NCI-H1694 (cell line): ENCODE measurements at regions not wholly inside any gene's neighbourhood (a gene's known extent, or its start where the extent isn't known, plus 50 kb on each side); places are given as distances from the start of the nearest gene placed in this dataset.
"Not testable (repeated sequence)": the region's sequence is repeated elsewhere in the genome, so short reads cannot be mapped to it uniquely, and the experiment has no call there.

Experiments
- DNase-seq: peaks from one replicate; lab custom pipeline; 2025; lab: John Stamatoyannopoulos, UW

DNA sequence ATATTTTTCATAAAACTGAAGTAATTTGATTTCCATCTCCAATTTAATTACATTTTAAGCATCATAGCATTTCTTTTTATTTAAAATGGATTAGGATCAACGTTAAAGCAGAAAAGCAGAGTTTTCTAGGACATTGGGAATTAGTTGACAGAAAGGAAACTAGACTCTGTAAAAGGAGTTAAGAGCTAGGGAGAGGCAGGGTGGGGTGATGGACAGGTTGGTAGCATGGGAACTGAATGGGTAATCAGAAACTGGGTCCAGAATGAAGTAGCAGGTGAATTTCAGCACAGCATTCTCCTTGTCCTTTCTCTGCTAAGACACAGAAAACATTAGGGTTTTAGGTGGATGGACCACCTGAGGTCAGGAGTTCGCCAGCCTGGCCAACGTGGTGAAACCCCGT lies 97.6 kb downstream of the ANAPC4 start:
- no peak for DNase-seq

DNA sequence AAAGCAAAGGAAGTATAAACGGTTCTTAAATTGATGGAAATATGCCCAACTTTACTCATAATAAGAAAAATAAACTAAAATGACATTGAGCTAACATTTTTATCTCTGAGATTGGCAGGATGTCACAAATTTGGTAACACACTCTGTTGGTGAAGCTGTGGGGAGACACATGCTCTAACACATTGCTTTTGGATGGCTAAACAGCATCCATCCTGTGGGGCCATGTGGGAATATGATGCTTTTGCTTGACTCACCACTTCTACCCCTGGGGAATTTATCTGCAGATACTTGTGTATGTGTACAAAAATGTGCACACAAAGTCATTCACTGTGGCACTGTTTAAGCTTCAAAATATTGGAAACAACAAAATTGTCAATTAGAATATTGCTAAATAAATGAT lies 100.2 kb downstream of the ANAPC4 start:
- no peak for DNase-seq

GRCh38 chr4:25481648-25482047 lies 104.6 kb downstream of the ANAPC4 start:
- no peak for DNase-seq

GRCh38 chr4:25484243-25484721 lies 107.2 kb downstream of the ANAPC4 start:
- no peak for DNase-seq

DNA sequence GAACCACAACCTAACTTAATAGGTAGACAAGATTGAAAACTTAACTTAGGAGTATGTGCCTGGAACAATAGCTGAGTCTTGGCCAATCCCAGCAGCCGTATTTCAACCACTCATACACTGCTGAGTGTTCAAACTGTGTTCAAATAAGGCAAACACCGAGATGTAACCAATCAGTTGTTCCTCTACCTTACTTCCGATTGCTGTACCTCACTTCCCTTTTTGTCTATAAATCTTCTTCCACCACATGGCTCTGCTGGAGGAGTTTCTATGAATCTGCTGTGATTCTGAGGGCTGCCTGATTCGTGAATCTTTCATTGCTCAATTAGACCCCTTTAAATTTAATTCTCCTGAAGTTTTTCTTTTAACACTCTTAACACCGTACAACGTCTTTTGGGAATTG lies 108.0 kb downstream of the ANAPC4 start:
- DNase-seq = no peak

DNA sequence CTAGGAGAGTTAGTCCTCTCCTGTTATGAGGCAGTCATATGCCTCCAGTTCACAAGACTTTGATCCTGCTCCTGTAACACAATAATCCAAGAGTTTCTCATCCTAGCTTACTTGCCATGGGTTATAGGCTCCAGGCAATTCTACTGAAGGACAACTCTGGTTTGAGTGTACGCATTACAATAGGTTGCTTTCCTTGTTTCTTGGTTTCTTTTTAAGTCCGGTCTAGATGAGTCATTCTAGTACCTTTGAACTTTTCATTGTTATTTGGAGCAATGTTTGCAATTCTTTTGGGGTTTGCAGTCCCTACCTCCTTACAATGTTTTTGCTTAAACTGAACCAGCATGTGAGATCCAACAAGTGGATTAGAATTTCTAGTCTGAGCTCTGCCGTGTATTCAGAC lies 109.1 kb downstream of the ANAPC4 start:
- no peak for DNase-seq

- no peak for DNase-seq
Observed at GRCh38 chr4:25487155-25487554, 110.1 kb downstream of the ANAPC4 start.

DNA sequence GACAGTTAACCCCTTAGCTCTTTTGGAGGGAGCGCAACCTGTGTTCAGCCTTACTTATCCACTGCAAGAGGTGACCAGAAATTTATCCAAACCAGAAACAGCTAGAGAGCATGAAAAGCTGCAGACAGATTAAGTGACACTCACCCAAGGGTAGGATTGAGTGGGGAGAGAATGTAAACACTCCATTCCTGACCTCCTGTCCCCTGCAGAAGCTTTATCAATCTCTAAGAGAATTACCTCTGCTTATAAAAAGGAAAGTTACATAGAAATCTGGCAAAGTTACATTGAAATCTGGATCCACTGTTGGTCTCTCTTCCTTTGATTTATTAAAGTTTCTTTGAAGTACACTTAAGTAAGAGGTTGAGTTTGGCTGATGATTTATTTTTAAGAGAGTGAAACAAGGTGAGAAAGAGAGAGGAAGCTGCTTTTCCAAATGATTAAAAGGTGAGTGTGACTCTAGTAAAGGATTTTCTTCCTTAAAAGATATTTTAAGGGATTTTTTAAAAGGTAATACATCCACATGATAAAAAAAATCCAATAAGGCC lies 112.3 kb downstream of the ANAPC4 start:
- DNase-seq = no peak

DNA sequence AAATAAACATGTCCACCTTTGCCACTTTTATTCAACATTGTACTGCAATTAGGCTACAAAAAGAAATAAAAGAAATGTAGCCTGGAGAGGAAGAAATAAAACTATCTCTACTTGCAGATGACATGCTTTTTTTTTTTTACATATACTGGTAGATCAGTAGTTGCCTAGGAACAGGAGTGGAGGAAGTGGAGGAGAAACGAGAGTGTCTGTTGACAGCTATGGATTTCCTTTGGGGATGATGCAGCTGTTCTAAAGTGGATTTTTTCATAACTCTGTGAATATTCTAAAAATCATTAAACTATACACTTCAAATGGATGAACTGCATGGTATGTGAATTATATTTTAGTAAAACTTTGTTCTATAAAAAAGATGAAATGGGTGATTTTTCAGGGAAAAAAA lies 116.4 kb downstream of the ANAPC4 start:
- DNase-seq = no peak

DNA sequence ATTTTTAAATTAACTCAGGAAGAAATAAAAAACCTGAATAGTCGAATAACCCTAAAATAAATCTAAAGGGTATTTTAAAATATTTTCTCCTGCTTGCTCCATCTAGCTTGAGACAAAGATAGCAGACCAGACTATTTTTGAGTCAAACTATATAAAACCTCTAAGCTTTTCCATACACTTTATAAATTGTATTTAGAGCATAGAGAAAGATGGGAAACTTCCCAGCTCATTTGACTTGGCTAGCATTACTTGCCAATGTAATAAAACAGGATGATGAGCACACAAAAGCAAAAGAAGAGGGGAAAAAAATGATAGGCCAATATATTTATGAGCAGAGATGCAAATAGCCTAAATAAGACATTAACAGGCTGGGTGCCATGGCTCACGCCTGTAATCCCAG lies 117.1 kb downstream of the ANAPC4 start:
- DNase-seq = no peak

DNA sequence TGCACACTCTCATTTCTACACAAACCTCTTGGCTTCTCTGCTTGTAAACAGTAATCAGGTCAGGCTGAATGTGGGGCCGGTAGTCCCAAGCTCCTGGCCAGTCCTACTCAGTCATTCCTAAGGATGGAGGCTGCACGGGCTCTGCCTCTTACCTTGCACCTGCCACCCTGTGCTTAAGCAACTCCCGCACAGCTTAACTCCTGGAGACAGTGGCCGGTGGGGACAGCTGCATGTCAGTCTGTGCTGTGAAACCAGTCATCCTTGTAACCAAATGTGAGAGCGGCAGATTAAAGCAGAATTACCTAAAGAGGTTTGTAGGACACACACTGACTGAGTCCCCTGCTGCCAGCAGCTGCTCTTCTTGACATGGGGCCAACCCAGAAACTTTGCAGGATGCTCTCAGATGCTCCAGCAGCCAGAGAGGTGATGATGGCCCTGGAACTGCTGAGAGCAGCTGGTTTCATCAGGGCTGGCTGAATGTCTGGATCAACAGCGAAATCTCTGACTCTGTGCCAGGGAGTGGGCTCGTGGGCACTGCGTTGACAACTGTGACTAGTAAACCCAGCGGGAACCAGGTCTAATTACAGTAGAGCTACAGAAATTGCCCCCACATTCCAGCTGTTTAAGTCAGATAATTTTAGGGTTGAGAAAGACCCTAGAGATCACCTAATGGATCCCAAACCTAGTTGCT lies 123.7 kb downstream of the ANAPC4 start:
- peak; percentile 90 for DNase-seq

DNA sequence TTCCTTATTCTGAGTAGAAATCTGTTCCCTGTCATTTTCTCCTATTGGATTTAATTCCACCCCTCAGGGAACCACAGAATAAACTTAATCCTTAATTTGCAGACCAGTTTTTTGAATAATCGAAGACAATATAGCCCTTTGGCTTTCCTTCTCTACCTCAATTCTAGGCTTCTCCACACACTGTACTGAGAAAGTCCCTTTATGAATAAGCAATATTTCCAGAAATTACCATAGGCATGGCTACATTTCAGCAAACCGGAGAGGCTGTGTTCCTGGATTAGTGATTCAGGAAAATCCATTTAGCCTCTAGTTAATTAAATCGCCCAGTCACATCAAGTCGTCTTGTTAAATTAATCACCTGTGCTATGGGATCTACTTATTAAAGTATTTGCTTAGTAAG lies 125.1 kb downstream of the ANAPC4 start:
- no peak for DNase-seq

GRCh38 chr4:25503779-25504178 lies 126.7 kb downstream of the ANAPC4 start:
- no peak for DNase-seq

DNA sequence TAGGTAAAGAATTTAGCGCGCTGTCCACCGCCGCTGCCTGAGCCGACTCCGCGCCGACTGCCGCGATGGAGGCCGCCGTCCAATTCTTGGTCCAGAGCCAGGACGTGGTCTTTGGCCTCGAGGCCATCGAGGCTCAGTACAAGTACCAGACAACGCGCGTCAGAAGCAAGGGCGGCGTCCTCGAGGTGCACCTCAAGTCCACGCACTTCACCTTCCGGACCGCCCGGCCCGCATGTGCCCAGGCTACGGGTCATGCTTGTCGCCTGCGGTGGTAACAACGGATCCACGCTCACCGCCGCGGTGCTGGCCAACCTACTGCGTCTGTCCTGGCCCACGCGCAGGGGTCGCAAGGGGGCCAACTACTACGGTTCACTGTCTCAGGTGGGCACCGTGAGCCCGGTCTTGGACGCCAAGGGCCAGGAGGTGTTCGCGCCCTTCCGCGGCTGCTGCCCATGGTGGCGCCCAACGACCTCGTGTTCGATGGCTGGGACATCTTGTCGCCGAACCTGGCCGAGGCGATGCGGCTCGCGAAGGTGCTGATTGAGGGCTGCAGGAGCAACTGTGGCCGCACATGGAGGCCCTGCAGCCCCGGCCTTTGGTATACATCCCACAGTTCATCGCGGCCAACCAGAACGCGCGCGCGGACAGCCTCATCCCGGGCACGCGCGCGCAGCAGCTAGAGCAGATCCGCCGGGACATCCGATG lies 128.0 kb downstream of the ANAPC4 start:
- DNase-seq = no peak

- DNase-seq = no peak
Observed at GRCh38 chr4:25505637-25505991, 128.6 kb downstream of the ANAPC4 start.

DNA sequence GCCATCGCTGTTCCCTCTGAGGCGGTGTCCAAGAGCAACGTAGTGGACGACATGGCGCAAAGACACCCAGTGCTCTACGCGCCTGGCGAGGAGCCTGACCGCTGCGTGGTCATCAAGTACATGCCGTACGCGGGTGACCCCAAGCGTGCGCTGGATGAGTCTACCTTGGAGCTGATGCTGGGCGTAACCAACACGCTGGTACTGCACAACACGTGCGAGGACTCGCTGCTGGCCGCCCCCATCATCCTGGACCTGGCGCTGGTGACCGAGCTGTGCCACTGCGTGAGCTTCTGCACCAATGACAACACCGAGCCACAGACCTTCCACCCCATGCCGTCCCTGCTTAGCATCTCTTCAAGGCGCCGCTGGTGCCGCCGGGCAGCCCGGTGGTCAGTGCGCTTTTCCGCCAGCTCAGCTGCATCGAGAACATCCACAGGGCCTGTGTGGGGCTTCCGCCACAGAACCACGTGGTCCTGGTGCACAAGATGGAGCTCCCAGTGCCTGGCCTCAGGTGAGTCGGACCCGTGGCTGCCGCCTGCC lies 129.0 kb downstream of the ANAPC4 start:
- no peak for DNase-seq

GRCh38 chr4:25509646-25510045 lies 132.6 kb downstream of the ANAPC4 start:
- DNase-seq = no peak

DNA sequence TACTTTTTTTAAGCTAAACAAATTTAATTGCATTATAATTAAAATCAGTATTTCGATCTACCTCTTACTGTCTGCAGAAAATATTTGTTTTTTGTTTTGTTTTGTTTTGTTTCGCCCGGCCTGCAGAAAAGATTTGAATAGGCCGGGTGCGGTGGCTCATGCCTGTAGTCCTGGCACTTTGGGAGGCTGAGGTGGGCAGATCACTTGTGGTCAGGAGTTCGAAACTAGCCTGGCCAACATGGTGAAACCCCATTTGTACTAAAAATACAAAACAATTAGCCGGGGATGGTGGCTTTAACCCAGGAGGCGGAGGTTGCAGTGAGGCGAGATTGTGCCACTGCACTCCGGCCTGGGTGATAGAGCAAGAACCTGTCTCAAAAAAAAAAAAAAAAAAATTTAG lies 134.8 kb downstream of the ANAPC4 start:
- not testable (repeated sequence) for DNase-seq

GRCh38 chr4:25513814-25514213 lies 136.8 kb downstream of the ANAPC4 start:
- DNase-seq = no peak

GRCh38 chr4:25523405-25523804 lies 132.2 kb upstream of the SLC34A2 start:
- no peak for DNase-seq

- DNase-seq = no peak
Observed at GRCh38 chr4:25524663-25525062, 131.0 kb upstream of the SLC34A2 start.

DNA sequence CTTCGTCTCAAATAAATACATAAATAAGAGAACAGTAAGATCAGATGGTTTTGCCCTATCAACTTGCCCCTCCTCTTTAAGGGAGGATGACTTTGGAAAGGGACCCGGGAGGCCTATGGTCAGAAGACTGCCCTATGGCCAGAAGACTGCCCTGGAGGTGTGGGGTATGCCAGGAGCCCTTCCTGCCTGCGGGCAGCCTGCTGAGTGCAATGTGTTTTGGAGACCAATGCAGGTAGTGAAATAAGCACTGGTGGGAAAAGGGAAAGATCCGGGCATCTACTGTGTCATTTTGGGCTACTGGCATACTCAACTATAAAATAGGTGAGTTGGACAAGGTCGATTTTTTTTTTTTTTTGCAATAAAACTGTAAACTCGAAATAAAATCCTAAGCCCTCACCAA lies 129.8 kb upstream of the SLC34A2 start:
- no peak for DNase-seq

DNA sequence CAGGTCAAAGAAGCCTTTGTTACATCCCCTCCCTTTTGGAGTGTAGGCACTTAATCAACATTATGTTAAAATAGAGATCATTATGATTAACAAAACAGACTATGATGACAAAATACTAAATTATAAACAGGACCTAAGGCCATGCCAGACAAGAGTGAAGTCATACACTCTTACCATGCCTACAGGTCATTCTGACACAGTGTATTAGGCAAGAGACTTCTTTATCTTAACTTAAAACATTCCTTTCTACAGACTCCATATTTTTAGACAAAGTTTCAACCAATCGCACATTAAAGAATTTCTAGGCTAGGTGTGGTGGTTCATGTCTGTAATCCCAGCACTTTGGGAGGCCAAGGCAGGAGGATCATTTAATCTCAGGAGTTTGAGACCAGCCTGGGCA lies 128.6 kb upstream of the SLC34A2 start:
- no peak for DNase-seq
